ENCODE measurements at regions not wholly inside any gene's neighbourhood (a gene's known extent, or its start where the extent isn't known, plus 50 kb on each side); places are given as distances from the start of the nearest gene placed in this dataset.

DNA sequence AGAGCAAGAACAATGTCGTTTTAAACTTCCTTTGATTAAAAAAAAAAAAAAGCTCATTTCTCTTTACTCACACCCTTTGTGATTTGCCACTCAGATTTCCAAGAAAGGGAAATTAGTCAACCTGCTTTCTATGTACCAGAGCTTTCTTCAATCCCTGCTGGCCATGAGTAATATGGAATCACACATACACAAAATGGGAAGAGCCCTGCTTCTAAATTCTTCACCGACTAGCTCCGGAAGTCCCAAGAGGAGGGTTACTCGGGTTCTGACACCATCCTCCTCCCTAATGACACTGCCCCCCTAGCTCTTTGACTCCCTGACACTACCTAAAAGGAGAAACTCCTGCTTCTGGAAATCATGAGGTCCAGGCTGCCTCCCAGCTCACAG lies 81.8 kb upstream of the SFMBT2 start:
- H3K27me3 ChIP-seq (replicated peaks in 2 of 5; ENCODE audit: control insufficient read depth in 4 of 5, insufficient read depth in 5 of 5, low read length in 4 of 5): no peaks in the 10 kb centered on the region
- ChIA-PET POLR2A (no interaction called here), CTCF (interaction anchor here (0.5 kb wide), 1 partner anchor 1867 kb away, joined by 3 read pairs; no protein-coding TSS in a partner anchor)
- 89% methylated on average over 3 of the region's 4 CpGs for WGBS (ENCODE audit: insufficient coverage)
- DNase-seq: no peak
- no peak overlapping the region for H3K27ac ChIP-seq (ENCODE audit: insufficient read depth in 1 of 2, low read depth in 1 of 2, low read length in 2 of 2, poor library complexity in 1 of 2, severe bottlenecking in 2 of 2)
- H3K4me3 ChIP-seq (ENCODE audit: control insufficient read depth in 1 of 7, extremely low read depth in 1 of 7, insufficient read depth in 4 of 7, low read depth in 2 of 7, low read length in 6 of 7): no peak overlapping the region
- no peaks in the 10 kb centered on the region for H3K9me3 ChIP-seq (ENCODE audit: control extremely low read depth in 1 of 5, control insufficient read depth in 4 of 5, insufficient read depth in 2 of 5, low read depth in 1 of 5, low read length in 4 of 5)
- peaks cover 0 to 13% (median 0%) of the 10 kb centered on the region in 4 experiments for H3K4me1 ChIP-seq (ENCODE audit: control extremely low read depth in 1 of 4, control insufficient read depth in 4 of 4, insufficient read depth in 4 of 4, low read length in 3 of 4)
- H3K36me3 ChIP-seq (ENCODE audit: control insufficient read depth in 4 of 4, insufficient read depth in 4 of 4, low read length in 3 of 4): no peaks in the 10 kb centered on the region

DNA sequence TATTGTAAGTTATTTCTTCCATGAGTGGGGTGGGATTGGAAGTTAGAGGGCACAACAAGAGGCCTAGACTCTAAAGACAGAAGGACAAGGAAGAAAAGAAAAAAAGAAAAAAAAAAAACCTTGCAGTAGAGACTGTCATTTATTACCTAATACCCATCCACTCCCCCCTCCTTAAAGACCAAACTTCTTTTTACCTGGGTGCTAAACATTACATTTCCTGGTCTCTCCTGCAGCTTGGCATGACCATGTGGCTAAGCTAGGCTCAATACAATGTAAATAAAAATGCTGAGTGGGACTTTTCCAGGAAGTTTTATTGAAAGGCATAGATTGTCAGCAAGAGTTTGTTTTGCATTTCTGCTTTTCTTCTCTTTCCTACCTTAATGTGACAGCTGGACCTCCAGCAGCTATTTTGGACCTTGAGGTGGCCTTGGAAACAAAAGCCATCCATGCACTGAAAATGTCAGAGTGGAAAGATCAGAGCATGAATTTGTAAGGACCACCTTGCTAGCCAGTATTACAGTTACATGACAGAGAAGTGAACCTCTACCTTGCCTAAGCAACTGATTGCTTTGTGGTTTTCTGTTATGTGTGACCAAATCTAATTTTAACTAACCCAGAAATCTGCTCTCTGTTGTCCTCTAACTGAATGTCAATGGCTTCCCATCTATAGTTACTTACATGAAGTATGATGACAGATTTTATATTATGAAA lies 81.3 kb upstream of the SFMBT2 start:
- Histone ChIP-seq H3K9me3 (ENCODE audit: control extremely low read depth in 1 of 5, control insufficient read depth in 4 of 5, insufficient read depth in 2 of 5, low read depth in 1 of 5, low read length in 4 of 5) (no peaks in the 10 kb centered on the region), H3K4me1 (ENCODE audit: control extremely low read depth in 1 of 4, control insufficient read depth in 4 of 4, insufficient read depth in 4 of 4, low read length in 3 of 4) (peaks cover 0 to 13% (median 0%) of the 10 kb centered on the region in 4 experiments), H3K36me3 (ENCODE audit: control insufficient read depth in 4 of 4, insufficient read depth in 4 of 4, low read length in 3 of 4) (no peaks in the 10 kb centered on the region), H3K4me3 (ENCODE audit: control insufficient read depth in 1 of 7, extremely low read depth in 1 of 7, insufficient read depth in 4 of 7, low read depth in 2 of 7, low read length in 6 of 7) (no peak overlapping the region), H3K27ac (ENCODE audit: insufficient read depth in 1 of 2, low read depth in 1 of 2, low read length in 2 of 2, poor library complexity in 1 of 2, severe bottlenecking in 2 of 2) (no peak overlapping the region), H3K27me3 (replicated peaks in 2 of 5; ENCODE audit: control insufficient read depth in 4 of 5, insufficient read depth in 5 of 5, low read length in 4 of 5) (no peaks in the 10 kb centered on the region)
- DNase-seq: no peak
- CTCF ChIA-PET: no interaction called here
- POLR2A ChIA-PET: no interaction called here

DNA sequence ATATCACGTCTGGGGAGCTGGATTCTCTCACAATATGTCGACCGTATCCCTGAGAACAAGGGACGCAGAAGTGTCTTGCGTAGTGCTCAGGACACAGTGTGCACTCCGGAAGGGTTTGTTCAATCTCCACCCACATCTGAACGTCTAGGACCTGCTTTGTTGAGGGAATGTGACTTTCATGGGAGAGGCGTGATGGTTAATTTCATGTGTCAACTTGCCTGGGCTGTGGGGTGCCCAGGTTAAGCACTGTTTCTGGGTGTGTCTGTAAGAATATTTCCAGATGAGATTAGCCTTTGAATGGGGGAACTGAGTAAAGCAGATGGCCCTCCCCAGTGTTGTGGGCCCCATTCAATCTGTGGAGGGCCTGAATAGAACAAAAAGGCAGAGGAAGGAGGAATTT lies 80.4 kb upstream of the SFMBT2 start:
- no peak overlapping the region for H3K4me3 ChIP-seq (ENCODE audit: control insufficient read depth in 1 of 7, extremely low read depth in 1 of 7, insufficient read depth in 4 of 7, low read depth in 2 of 7, low read length in 6 of 7)
- no peaks in the 10 kb centered on the region for H3K27me3 ChIP-seq (replicated peaks in 2 of 5; ENCODE audit: control insufficient read depth in 4 of 5, insufficient read depth in 5 of 5, low read length in 4 of 5)
- H3K4me1 ChIP-seq (ENCODE audit: control extremely low read depth in 1 of 4, control insufficient read depth in 4 of 4, insufficient read depth in 4 of 4, low read length in 3 of 4): peaks cover 0 to 13% (median 0%) of the 10 kb centered on the region in 4 experiments
- 100% methylated on average over 7 of the region's 8 CpGs for WGBS (ENCODE audit: insufficient coverage)
- POLR2A ChIA-PET: no interaction called here
- no peak overlapping the region for H3K27ac ChIP-seq (ENCODE audit: insufficient read depth in 1 of 2, low read depth in 1 of 2, low read length in 2 of 2, poor library complexity in 1 of 2, severe bottlenecking in 2 of 2)
- H3K36me3 ChIP-seq (ENCODE audit: control insufficient read depth in 4 of 4, insufficient read depth in 4 of 4, low read length in 3 of 4): no peaks in the 10 kb centered on the region
- DNase-seq: no peak
- CTCF ChIA-PET: no interaction called here
- H3K9me3 ChIP-seq (ENCODE audit: control extremely low read depth in 1 of 5, control insufficient read depth in 4 of 5, insufficient read depth in 2 of 5, low read depth in 1 of 5, low read length in 4 of 5): no peaks in the 10 kb centered on the region

DNA sequence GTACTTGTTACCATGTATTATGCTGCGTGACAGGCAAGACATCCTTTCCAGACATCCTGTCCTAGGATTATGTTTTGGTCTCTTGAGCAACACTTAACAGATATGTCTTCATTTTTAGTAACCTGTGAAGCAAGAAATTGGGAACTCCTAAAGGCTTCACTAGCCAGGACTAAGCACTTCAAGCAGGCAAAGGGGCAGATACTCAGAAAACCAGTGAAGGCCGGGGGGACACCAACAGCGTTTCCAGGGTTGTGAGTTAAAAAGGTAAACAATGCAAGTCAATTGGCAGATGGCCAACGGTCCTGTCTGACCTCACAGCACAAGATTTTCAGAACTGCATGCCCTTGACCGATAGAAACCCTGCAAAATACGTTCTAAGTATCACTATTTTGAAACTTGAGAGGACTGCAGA lies 77.6 kb upstream of the SFMBT2 start:
- DNase-seq: no peak

DNA sequence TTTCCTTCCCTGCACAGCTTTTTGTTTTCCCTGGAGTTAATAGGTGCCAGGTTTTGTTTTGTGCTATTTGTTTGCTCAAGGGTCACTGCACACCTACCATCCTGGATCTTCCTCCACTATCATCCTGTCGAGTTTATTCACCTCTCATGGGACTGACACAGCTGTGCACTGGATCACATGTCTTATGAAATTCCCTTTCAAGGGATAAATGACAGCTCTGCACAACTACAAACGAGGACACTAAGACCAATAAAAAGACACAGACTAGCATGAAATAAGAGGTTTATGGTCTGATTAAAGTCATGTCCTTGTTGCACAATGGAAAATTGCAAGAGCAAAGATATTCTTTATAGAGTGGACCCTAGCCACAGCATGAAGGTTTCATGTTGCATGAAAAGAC lies 76.7 kb upstream of the SFMBT2 start:
- H3K27me3 ChIP-seq (replicated peaks in 2 of 5; ENCODE audit: control insufficient read depth in 4 of 5, insufficient read depth in 5 of 5, low read length in 4 of 5): no peaks in the 10 kb centered on the region
- WGBS (ENCODE audit: insufficient coverage): 63% methylated on average over 1 of the region's 2 CpGs
- no peak for DNase-seq
- peaks cover 10 to 19% (median 14%) of the 10 kb centered on the region in 4 experiments for H3K4me1 ChIP-seq (ENCODE audit: control extremely low read depth in 1 of 4, control insufficient read depth in 4 of 4, insufficient read depth in 4 of 4, low read length in 3 of 4)
- no peak overlapping the region for H3K4me3 ChIP-seq (ENCODE audit: control insufficient read depth in 1 of 7, extremely low read depth in 1 of 7, insufficient read depth in 4 of 7, low read depth in 2 of 7, low read length in 6 of 7)
- no peaks in the 10 kb centered on the region for H3K36me3 ChIP-seq (ENCODE audit: control insufficient read depth in 4 of 4, insufficient read depth in 4 of 4, low read length in 3 of 4)
- ChIA-PET POLR2A (no interaction called here), CTCF (no interaction called here)
- H3K9me3 ChIP-seq (ENCODE audit: control extremely low read depth in 1 of 5, control insufficient read depth in 4 of 5, insufficient read depth in 2 of 5, low read depth in 1 of 5, low read length in 4 of 5): no peaks in the 10 kb centered on the region
- H3K27ac ChIP-seq (ENCODE audit: insufficient read depth in 1 of 2, low read depth in 1 of 2, low read length in 2 of 2, poor library complexity in 1 of 2, severe bottlenecking in 2 of 2): no peak overlapping the region

More for the DNA sequence above, 77.6 kb upstream of the SFMBT2 start:
- H3K27ac ChIP-seq (ENCODE audit: insufficient read depth in 1 of 2, low read depth in 1 of 2, low read length in 2 of 2, poor library complexity in 1 of 2, severe bottlenecking in 2 of 2): no peak overlapping the region
- H3K9me3 ChIP-seq (ENCODE audit: control extremely low read depth in 1 of 5, control insufficient read depth in 4 of 5, insufficient read depth in 2 of 5, low read depth in 1 of 5, low read length in 4 of 5): no peaks in the 10 kb centered on the region
- 88% methylated on average over 6 of the region's 6 CpGs for WGBS (ENCODE audit: insufficient coverage)
- peaks cover 10 to 27% (median 14%) of the 10 kb centered on the region in 4 experiments for H3K4me1 ChIP-seq (ENCODE audit: control extremely low read depth in 1 of 4, control insufficient read depth in 4 of 4, insufficient read depth in 4 of 4, low read length in 3 of 4)
- no peaks in the 10 kb centered on the region for H3K36me3 ChIP-seq (ENCODE audit: control insufficient read depth in 4 of 4, insufficient read depth in 4 of 4, low read length in 3 of 4)
- H3K27me3 ChIP-seq (replicated peaks in 2 of 5; ENCODE audit: control insufficient read depth in 4 of 5, insufficient read depth in 5 of 5, low read length in 4 of 5): no peaks in the 10 kb centered on the region
- H3K4me3 ChIP-seq (ENCODE audit: control insufficient read depth in 1 of 7, extremely low read depth in 1 of 7, insufficient read depth in 4 of 7, low read depth in 2 of 7, low read length in 6 of 7): no peak overlapping the region
- CTCF ChIA-PET: no interaction called here
- POLR2A ChIA-PET: no interaction called here

DNA sequence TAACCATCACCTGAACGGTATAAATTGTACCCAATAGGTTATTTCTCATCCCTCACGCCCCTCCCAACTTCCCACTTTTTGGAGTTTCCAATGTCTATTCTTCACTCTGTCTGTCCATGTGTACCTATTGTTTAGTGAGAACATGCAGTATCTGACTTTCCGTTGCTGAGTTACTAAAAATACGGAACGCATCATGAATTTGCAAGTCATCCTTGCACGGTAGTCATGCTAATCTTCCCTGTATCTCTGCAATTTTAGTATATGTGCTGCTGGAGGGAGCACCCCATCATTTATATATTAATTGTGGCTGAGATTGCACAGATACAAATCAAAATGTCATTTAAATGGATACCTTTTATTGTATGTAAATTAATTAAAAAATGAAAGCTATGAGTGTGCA lies 75.7 kb upstream of the SFMBT2 start:
- DNase-seq: peak in 2 of 3 donors; percentile 14 to 45
- ChIA-PET CTCF (no interaction called here), POLR2A (no interaction called here)
- H3K27ac ChIP-seq (ENCODE audit: insufficient read depth in 1 of 2, low read depth in 1 of 2, low read length in 2 of 2, poor library complexity in 1 of 2, severe bottlenecking in 2 of 2): no peak overlapping the region
- no peaks in the 10 kb centered on the region for H3K9me3 ChIP-seq (ENCODE audit: control extremely low read depth in 1 of 5, control insufficient read depth in 4 of 5, insufficient read depth in 2 of 5, low read depth in 1 of 5, low read length in 4 of 5)
- H3K4me3 ChIP-seq (ENCODE audit: control insufficient read depth in 1 of 7, extremely low read depth in 1 of 7, insufficient read depth in 4 of 7, low read depth in 2 of 7, low read length in 6 of 7): no peak overlapping the region
- H3K27me3 ChIP-seq (replicated peaks in 2 of 5; ENCODE audit: control insufficient read depth in 4 of 5, insufficient read depth in 5 of 5, low read length in 4 of 5): no peaks in the 10 kb centered on the region
- H3K36me3 ChIP-seq (ENCODE audit: control insufficient read depth in 4 of 4, insufficient read depth in 4 of 4, low read length in 3 of 4): no peaks in the 10 kb centered on the region
- peaks cover 10 to 23% (median 14%) of the 10 kb centered on the region in 4 experiments for H3K4me1 ChIP-seq (ENCODE audit: control extremely low read depth in 1 of 4, control insufficient read depth in 4 of 4, insufficient read depth in 4 of 4, low read length in 3 of 4)
- 100% methylated on average over 2 of the region's 6 CpGs for WGBS (ENCODE audit: insufficient coverage)

DNA sequence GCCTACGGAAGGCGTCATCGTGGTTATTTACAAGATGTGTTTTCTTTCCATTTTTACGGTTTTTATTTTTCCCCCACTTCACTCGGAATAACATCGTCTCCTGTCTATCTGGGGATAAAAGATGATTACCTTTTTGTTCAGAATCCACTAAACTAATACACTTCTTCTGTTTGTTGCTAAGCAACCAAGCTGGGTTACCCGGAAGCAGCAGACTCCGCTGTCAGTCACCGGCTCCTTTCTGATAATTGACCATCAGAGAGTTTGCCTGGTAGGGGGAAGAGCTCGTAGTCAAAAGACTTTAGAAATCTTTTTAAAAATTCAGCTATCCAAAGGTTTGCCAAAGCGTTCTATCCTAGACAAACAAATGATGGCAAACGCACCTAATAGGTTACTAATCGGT lies 75.0 kb upstream of the SFMBT2 start:
- Histone ChIP-seq H3K4me3 (ENCODE audit: control insufficient read depth in 1 of 7, extremely low read depth in 1 of 7, insufficient read depth in 4 of 7, low read depth in 2 of 7, low read length in 6 of 7) (no peak overlapping the region), H3K9me3 (ENCODE audit: control extremely low read depth in 1 of 5, control insufficient read depth in 4 of 5, insufficient read depth in 2 of 5, low read depth in 1 of 5, low read length in 4 of 5) (no peaks in the 10 kb centered on the region), H3K4me1 (ENCODE audit: control extremely low read depth in 1 of 4, control insufficient read depth in 4 of 4, insufficient read depth in 4 of 4, low read length in 3 of 4) (peaks cover 10 to 24% (median 14%) of the 10 kb centered on the region in 4 experiments), H3K27me3 (replicated peaks in 2 of 5; ENCODE audit: control insufficient read depth in 4 of 5, insufficient read depth in 5 of 5, low read length in 4 of 5) (no peaks in the 10 kb centered on the region), H3K36me3 (ENCODE audit: control insufficient read depth in 4 of 4, insufficient read depth in 4 of 4, low read length in 3 of 4) (no peaks in the 10 kb centered on the region), H3K27ac (ENCODE audit: insufficient read depth in 1 of 2, low read depth in 1 of 2, low read length in 2 of 2, poor library complexity in 1 of 2, severe bottlenecking in 2 of 2) (no peak overlapping the region)
- ChIA-PET POLR2A (no interaction called here), CTCF (no interaction called here)
- 94% methylated on average over 10 of the region's 13 CpGs for WGBS (ENCODE audit: insufficient coverage)
- DNase-seq: no peak

Data from common myeloid progenitor, CD34-positive (primary cell).